ENCODE measurements at regions not wholly inside any gene's neighbourhood (a gene's known extent, or its start where the extent isn't known, plus 50 kb on each side); places are given as distances from the start of the nearest gene placed in this dataset.
"Not testable (repeated sequence)": the region's sequence is repeated elsewhere in the genome, so short reads cannot be mapped to it uniquely, and the experiment has no call there.

- not testable (repeated sequence) for DNase-seq (ENCODE audit: low spot score)
Observed at GRCh38 chr16:5295304-5295703, 197.7 kb upstream of the EEF2KMT start.

DNA sequence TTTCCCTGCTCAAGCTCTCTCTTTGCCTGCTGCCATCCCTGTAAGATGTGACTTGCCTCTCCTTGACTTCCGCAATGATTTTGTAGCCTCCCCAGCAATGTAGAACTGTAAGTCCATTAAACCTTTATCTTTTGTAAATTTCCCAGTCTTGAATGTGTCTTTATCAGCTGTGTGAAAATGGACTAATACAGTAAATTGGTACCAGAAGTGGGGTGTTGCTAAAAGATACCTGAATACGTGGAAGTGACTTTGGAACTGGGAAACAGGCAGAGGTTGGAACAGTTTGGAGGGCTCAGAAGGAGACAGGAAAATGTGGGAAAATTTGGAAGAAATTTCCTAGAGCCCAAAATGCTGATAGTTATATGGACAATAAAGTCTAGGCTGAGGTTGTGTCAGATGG lies 184.6 kb upstream of the EEF2KMT start:
- not testable (repeated sequence) for DNase-seq (ENCODE audit: low spot score)

GRCh38 chr16:5257462-5257861 lies 159.9 kb upstream of the EEF2KMT start:
- no peak for DNase-seq (ENCODE audit: low spot score)

DNA sequence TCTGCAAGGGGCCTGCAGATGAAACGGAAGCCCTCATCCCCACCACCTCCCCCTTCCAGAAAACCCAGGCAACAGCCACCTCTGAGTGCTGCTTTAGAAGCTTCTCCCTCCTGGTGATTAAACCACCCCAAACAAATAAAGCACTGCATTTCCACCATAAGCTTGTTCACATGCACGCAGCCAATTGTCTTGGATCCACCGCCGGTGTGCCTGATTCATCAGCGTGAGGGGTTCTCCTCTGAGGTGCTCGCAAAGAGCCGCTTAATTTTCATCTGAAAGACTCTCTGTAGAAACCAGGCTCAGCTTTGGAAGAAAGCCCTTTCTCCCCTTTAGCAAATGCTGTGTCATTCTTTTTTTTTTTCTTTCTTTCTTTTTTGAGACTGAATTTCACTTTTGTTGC lies 155.2 kb upstream of the EEF2KMT start:
- DNase-seq (ENCODE audit: low spot score) = no peak

DNA sequence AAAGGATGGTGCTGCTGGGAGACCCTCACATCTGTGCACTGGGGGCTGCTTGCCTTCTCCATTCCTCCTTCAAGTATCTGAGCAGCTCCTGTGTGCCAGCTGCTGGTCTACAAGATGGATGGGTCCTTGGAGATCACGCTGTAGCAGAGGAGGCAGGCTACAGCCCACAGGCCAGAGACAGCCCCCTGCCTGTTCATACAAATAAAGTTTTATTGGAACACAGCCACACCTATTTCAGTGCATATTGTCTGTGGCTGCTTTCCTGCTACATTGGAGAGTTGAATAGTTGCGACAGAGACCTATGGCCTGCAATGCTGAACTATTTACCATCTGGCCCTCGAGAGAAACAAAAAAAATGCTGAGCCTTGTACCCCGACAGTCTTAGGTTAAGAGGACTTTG lies 149.8 kb upstream of the EEF2KMT start:
- DNase-seq (ENCODE audit: low spot score) = not testable (repeated sequence)

- not testable (repeated sequence) for DNase-seq (ENCODE audit: low spot score)
Observed at GRCh38 chr16:5240278-5240626, 142.7 kb upstream of the EEF2KMT start.

DNA sequence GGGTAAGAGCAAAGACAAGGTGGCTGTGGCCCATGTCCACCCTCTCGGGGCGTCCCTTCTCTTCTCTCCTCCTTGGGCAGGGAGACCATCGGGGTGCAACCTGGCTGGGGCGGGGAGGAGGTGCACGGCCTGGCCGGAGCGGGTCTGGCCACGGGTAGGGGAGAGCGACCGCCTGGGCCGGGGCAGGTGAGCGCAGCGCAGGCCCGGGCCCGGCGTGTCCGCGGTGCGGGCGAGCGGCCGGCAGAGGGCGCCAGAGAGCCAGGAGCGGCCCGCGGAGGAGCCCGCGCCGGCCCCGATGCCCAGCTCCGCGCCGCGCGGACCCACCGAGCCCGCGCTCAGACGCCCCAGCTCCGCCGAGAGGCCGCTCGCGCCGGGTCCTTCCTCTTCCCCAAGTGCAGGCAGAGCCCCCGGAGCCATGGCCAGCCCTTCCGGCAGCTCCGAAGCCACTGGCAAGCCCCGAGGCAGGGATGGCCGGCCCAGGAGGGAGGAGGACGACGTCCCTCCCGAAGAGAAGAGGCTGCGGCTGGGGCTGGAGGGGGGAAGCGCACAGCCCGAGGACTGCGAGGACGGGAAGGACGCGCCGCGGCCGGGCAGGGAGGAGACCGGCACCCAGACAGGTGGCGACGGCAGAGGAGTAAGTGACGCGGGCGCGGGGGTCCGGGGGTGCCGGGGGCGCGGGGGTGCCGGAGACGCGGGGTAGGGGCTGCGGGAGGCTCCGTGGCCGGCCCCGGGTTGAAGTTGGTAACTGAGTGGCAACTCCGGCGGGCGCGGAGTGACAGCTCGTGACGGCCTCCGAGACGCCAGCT lies 142.1 kb upstream of the EEF2KMT start:
- not testable (repeated sequence) for DNase-seq (ENCODE audit: low spot score)

DNA sequence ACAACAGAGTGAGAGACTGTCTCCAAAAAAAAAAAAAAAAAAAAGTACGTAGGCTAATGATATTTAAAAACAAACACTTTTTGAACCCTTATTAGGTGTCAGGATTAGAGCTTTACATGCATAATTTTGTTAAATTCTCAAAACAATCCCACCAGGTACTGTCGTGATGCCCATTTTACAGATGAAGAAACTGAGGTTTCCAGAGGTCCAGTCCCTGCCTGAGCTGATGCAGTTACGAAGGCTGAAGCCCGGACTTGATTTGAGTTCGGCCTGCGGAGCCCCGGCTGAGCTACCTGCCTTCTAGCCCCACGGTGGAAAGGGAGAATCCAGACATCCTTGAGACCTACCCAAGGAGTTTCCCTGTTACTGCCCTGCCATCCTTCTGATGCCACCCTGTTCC lies 137.5 kb upstream of the EEF2KMT start:
- no peak for DNase-seq (ENCODE audit: low spot score)

DNA sequence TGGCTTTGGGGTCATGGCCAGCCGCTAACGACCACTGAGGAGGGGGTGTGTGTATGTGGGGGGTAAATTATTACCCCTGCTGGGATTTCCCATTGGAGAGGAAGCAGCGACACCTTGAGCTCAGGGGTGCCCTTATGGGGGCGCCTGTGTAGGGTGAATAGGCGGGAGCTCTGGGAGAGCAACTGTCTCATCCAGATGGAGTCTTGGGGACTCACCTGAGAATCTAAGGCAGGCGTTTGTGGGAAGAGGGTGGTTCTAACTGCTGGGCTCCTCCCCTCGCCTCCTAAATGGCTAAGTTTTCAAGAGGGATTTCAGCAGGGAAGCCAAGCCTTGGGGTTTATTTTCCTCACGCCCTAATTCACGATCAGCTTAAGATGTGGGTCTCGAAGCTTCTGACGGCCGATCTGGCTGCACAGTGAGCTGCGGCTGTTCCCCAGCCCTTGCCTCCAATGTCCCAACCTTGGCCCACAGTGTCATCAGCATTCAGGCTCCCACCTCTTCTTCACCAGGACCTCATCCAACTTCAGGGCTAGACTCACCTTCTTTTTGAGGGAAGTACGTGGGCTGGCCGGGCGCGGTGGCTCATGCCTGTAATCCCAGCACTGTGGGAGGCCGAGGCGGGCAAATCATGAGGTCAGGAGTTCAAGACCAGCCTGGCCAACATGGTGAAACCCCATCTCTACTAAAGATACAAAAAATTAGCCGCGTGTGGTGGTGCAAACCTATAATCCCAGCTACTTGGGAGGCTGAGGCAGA lies 136.9 kb upstream of the EEF2KMT start:
- no peak for DNase-seq (ENCODE audit: low spot score)

GRCh38 chr16:5231246-5231759 lies 133.7 kb upstream of the EEF2KMT start:
- no peak for DNase-seq (ENCODE audit: low spot score)

- no peak for DNase-seq (ENCODE audit: low spot score)
Observed at GRCh38 chr16:5228369-5228768, 130.8 kb upstream of the EEF2KMT start.

- no peak for DNase-seq (ENCODE audit: low spot score)
Observed at GRCh38 chr16:5225931-5226655, 128.5 kb upstream of the EEF2KMT start.

DNA sequence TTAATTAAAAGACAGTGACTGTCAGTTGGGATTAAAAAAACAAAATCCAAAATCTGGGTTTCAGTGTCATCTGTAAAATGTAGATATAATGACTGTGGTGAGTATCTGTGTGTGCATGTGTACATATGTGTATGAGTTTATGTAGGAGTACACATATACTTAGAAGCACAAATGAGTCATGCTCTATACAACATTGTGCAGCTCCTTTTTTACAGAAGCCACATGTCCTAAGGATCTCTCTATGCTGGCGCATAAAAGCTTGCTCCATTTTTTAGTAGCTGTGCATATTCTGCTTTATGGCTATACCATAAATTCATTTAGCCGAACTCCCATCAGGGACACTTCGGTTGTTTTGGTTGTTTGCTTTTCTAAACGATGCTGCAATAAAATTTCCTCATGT lies 125.2 kb upstream of the EEF2KMT start:
- DNase-seq (ENCODE audit: low spot score) = no peak

- not testable (repeated sequence) for DNase-seq (ENCODE audit: low spot score)
Observed at GRCh38 chr16:5221831-5222230, 124.2 kb upstream of the EEF2KMT start.

DNA sequence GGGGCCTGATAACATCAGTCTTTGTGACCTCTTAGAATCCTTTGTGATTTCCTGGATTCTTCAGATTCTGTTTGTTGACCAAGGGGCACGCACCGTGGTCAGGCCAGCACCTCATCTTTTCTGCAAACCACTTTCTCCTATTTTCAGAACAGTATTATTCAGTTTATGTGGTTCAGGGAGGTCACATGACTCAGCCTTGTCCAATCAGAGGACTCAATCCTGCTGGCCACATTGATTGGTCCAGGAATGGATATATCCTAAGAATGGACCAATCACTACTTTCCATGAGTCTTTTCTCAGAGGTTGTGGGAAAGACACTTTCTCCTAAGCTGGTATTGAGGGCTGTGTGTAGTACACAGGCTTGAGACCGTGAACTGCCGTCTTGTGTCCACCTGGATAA lies 123.1 kb upstream of the EEF2KMT start:
- no peak for DNase-seq (ENCODE audit: low spot score)

DNA sequence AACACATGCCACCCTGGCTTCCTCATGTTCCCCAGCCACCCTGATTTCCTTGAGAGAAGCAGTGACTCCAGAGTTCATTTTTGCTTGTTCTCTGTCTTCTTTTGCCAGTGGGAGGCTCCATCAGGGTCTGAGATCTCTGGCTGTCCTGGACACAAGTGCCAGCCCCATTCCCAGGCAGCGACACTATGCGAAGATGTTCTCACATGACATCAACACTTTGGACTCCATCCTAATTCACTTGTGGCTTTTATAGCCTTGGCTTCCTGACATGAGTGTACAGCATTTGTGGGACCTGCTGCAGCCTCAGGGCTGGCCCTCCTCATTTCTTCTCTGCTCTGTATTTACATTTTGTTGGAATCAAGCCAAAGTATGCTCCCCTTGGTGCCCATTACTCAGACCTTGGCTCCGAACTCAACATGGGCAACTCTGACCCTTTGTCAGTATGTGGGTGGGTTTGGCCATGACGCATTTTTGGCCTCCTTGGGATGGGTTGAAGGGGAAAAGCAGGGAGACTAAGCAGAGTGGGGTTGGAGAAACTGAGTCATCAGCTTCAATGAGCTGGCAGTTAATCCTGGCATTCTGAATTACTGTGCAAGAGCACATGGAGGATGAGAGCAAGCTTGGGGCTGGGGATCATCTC lies 119.0 kb upstream of the EEF2KMT start:
- no peak for DNase-seq (ENCODE audit: low spot score)

- DNase-seq (ENCODE audit: low spot score) = no peak
Observed at GRCh38 chr16:5215901-5216300, 118.3 kb upstream of the EEF2KMT start.

- no peak for DNase-seq (ENCODE audit: low spot score)
Observed at GRCh38 chr16:5214466-5214865, 116.9 kb upstream of the EEF2KMT start.

- not testable (repeated sequence) for DNase-seq (ENCODE audit: low spot score)
Observed at GRCh38 chr16:5212501-5212900, 114.9 kb upstream of the EEF2KMT start.

GRCh38 chr16:5207862-5208498 lies 110.4 kb upstream of the EEF2KMT start:
- not testable (repeated sequence) for DNase-seq (ENCODE audit: low spot score)

DNA sequence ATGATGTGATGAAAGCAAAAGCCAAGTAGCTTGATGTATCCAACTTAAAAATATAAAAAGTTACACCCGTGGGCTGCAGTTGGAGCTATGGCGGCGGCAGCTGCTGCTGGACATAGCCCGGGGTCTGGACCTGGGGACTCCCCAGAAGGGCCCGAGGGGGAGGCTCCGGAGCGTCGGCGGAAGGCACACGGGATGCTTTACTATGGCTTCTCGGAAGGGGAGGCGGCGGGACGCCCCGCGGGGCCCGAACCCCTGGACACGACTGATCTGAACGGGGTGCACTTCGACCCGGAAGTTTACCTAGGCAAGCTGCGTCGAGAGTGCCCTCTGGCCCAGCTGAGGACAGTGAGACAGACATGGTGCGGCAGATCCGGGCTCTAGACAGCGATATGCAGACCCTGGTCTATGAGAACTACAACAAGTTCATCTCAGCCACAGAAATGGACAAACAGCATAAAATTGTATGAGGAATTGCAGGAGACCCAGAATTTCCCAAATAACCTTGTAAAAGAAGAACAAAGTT lies 109.5 kb upstream of the EEF2KMT start:
- no peak for DNase-seq (ENCODE audit: low spot score)

All from CD4-positive, alpha-beta T cell treated with Interleukin-6 at 100 ng/mL for 8 hours (primary cell).